Stimulated activated CD8-positive, alpha-beta memory T cell treated with anti-CD3 and anti-CD28 coated beads, Interleukin-4, amount 100 ng/mL, for 48 hours (primary cell): ENCODE measurements at regions not wholly inside any gene's neighbourhood (a gene's known extent, or its start where the extent isn't known, plus 50 kb on each side); places are given as distances from the start of the nearest gene placed in this dataset.
"Not testable (repeated sequence)": the region's sequence is repeated elsewhere in the genome, so short reads cannot be mapped to it uniquely, and the experiment has no call there.

ENCODE experiments used
- DNase-seq: peaks from one replicate; pipeline ENCODE4 v3.0.0-alpha.2; 2020

- DNase-seq: no peak
Measured at GRCh38 chr2:60355849-60356261, 197.6 kb downstream of the BCL11A start.

- DNase-seq: no peak
Measured at GRCh38 chr2:60354713-60355112, 198.7 kb downstream of the BCL11A start.

GRCh38 chr2:60353863-60354262, 199.6 kb downstream of the BCL11A start:
- DNase-seq: no peak

GRCh38 chr2:60353406-60353800, 200.1 kb downstream of the BCL11A start:
- DNase-seq: no peak

- DNase-seq: no peak
Measured at GRCh38 chr2:60352491-60353405, 200.7 kb downstream of the BCL11A start.

GRCh38 chr2:60351802-60352201, 201.7 kb downstream of the BCL11A start:
- DNase-seq: no peak

- DNase-seq: no peak
Measured at GRCh38 chr2:60351321-60351720, 202.1 kb downstream of the BCL11A start.

GRCh38 chr2:60350791-60351190, 202.7 kb downstream of the BCL11A start:
- no peak for DNase-seq

- no peak for DNase-seq
Measured at GRCh38 chr2:60347781-60348180, 205.7 kb downstream of the BCL11A start.

- DNase-seq: not testable (repeated sequence)
Measured at GRCh38 chr2:60342491-60342890, 211.0 kb downstream of the BCL11A start.

GRCh38 chr2:60341151-60341550, 212.3 kb downstream of the BCL11A start:
- no peak for DNase-seq

GRCh38 chr2:60339286-60339685, 214.2 kb downstream of the BCL11A start:
- no peak for DNase-seq

GRCh38 chr2:60337142-60337497, 216.3 kb downstream of the BCL11A start:
- DNase-seq: no peak

GRCh38 chr2:60336442-60337141, 216.9 kb downstream of the BCL11A start:
- DNase-seq: no peak

- DNase-seq: no peak
Measured at GRCh38 chr2:60335533-60336237, 217.8 kb downstream of the BCL11A start.

- DNase-seq: no peak
Measured at GRCh38 chr2:60334610-60335009, 218.8 kb downstream of the BCL11A start.

- DNase-seq: no peak
Measured at GRCh38 chr2:60333264-60333663, 220.2 kb downstream of the BCL11A start.

- no peak for DNase-seq
Measured at GRCh38 chr2:60331115-60331809, 222.2 kb downstream of the BCL11A start.

GRCh38 chr2:60329225-60329624, 224.2 kb downstream of the BCL11A start:
- no peak for DNase-seq

- no peak for DNase-seq
Measured at GRCh38 chr2:60324536-60324935, 228.9 kb downstream of the BCL11A start.

GRCh38 chr2:60321816-60322215, 231.6 kb downstream of the BCL11A start:
- DNase-seq: no peak

GRCh38 chr2:60320724-60321123, 232.7 kb downstream of the BCL11A start:
- DNase-seq: no peak

- DNase-seq: no peak
Measured at GRCh38 chr2:60319031-60319547, 234.4 kb downstream of the BCL11A start.
